ENCODE measurements at regions not wholly inside any gene's neighbourhood (a gene's known extent, or its start where the extent isn't known, plus 50 kb on each side); places are given as distances from the start of the nearest gene placed in this dataset.

- Histone ChIP-seq H3K27me3 (ENCODE audit: control insufficient read depth in 3 of 3, insufficient read depth in 3 of 3, low read length in 3 of 3) (peaks cover 0 to 12% (median 2%) of the 10 kb centered on the region in 3 donors), H3K9ac (ENCODE audit: low read depth in 1 of 3, low read length in 3 of 3) (no peak overlapping the region), H3K9me3 (ENCODE audit: control insufficient read depth in 3 of 3, low read length in 3 of 3) (no peaks in the 10 kb centered on the region), H3K36me3 (ENCODE audit: control insufficient read depth in 3 of 3, insufficient read depth in 3 of 3, low read length in 3 of 3) (no peaks in the 10 kb centered on the region), H3K4me1 (ENCODE audit: control insufficient read depth in 3 of 3, insufficient read depth in 3 of 3, low read length in 3 of 3) (no peaks in the 10 kb centered on the region), H3K27ac (ENCODE audit: low read depth, low read length) (no peak overlapping the region), H3K4me3 (ENCODE audit: low read length in 3 of 3) (no peak overlapping the region)
These were observed 101.6 kb upstream of the TMEM18 start for GRCh38 chr2:778731-779350.

DNA sequence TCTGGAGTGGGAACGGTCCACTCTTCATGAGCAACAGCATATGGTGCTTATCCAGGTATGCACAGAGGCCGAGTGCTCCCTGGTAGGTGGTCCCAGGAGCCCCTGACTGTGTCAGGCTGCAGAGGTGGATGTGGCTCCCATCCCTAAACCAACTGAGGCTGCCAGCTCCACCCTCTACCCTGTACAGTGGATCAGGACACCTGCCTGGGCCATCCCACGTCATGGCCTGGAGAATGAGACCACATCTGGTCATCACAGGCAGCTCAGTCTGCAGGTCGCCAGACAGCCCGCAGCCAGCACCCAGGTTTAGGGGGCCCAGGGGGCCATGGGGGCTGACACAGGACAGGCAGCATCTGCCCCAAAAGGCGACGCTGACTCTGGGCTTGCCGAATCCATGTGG is 100.3 kb upstream of the TMEM18 start:
- Histone ChIP-seq H3K36me3 (ENCODE audit: control insufficient read depth in 3 of 3, insufficient read depth in 3 of 3, low read length in 3 of 3) (no peaks in the 10 kb centered on the region), H3K9ac (ENCODE audit: low read depth in 1 of 3, low read length in 3 of 3) (no peak overlapping the region)

GRCh38 chr2:777051-777450 is 99.8 kb upstream of the TMEM18 start:
- H3K4me1 ChIP-seq (ENCODE audit: control insufficient read depth in 3 of 3, insufficient read depth in 3 of 3, low read length in 3 of 3) = no peaks in the 10 kb centered on the region
- peaks cover 0 to 12% (median 2%) of the 10 kb centered on the region in 3 donors for H3K27me3 ChIP-seq (ENCODE audit: control insufficient read depth in 3 of 3, insufficient read depth in 3 of 3, low read length in 3 of 3)

More for the DNA sequence above, 100.3 kb upstream of the TMEM18 start:
- Histone ChIP-seq H3K4me3 (ENCODE audit: low read length in 3 of 3) (no peak overlapping the region), H3K27ac (ENCODE audit: low read depth, low read length) (no peak overlapping the region), H3K27me3 (ENCODE audit: control insufficient read depth in 3 of 3, insufficient read depth in 3 of 3, low read length in 3 of 3) (peaks cover 0 to 12% (median 2%) of the 10 kb centered on the region in 3 donors), H3K9me3 (ENCODE audit: control insufficient read depth in 3 of 3, low read length in 3 of 3) (no peaks in the 10 kb centered on the region), H3K4me1 (ENCODE audit: control insufficient read depth in 3 of 3, insufficient read depth in 3 of 3, low read length in 3 of 3) (no peaks in the 10 kb centered on the region)

GRCh38 chr2:776487-776886 is 99.3 kb upstream of the TMEM18 start:
- Histone ChIP-seq H3K36me3 (ENCODE audit: control insufficient read depth in 3 of 3, insufficient read depth in 3 of 3, low read length in 3 of 3) (no peaks in the 10 kb centered on the region), H3K4me1 (ENCODE audit: control insufficient read depth in 3 of 3, insufficient read depth in 3 of 3, low read length in 3 of 3) (no peaks in the 10 kb centered on the region), H3K9ac (ENCODE audit: low read depth in 1 of 3, low read length in 3 of 3) (no peak overlapping the region), H3K27me3 (ENCODE audit: control insufficient read depth in 3 of 3, insufficient read depth in 3 of 3, low read length in 3 of 3) (peaks cover 0 to 12% (median 2%) of the 10 kb centered on the region in 3 donors), H3K9me3 (ENCODE audit: control insufficient read depth in 3 of 3, low read length in 3 of 3) (no peaks in the 10 kb centered on the region), H3K27ac (ENCODE audit: low read depth, low read length) (no peak overlapping the region), H3K4me3 (ENCODE audit: low read length in 3 of 3) (no peak overlapping the region)

More at GRCh38 chr2:777051-777450, 99.8 kb upstream of the TMEM18 start:
- Histone ChIP-seq H3K27ac (ENCODE audit: low read depth, low read length) (no peak overlapping the region), H3K9me3 (ENCODE audit: control insufficient read depth in 3 of 3, low read length in 3 of 3) (no peaks in the 10 kb centered on the region), H3K9ac (ENCODE audit: low read depth in 1 of 3, low read length in 3 of 3) (no peak overlapping the region), H3K4me3 (ENCODE audit: low read length in 3 of 3) (no peak overlapping the region), H3K36me3 (ENCODE audit: control insufficient read depth in 3 of 3, insufficient read depth in 3 of 3, low read length in 3 of 3) (no peaks in the 10 kb centered on the region)

DNA sequence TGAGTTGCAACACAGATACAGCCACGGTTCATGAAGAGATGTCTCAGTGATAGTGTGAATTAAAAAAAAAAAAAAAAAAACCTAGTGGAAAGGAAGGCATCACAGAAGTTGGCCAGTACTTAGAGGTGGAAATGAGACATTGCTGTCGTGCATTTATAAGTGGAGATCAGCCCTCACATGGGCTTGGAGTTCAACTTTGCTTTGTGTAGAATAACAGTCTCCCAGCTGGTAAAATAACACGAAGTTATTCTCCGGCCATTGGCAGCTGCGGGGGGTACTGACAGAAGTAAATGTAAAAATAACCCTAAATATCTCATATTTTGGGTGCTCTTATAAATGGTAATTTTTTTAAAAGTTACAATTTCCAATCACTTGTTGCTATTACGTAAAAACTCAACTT is 98.8 kb upstream of the TMEM18 start:
- no peak overlapping the region for H3K27ac ChIP-seq (ENCODE audit: low read depth, low read length)
- H3K4me1 ChIP-seq (ENCODE audit: control insufficient read depth in 3 of 3, insufficient read depth in 3 of 3, low read length in 3 of 3) = no peaks in the 10 kb centered on the region
- no peak overlapping the region for H3K4me3 ChIP-seq (ENCODE audit: low read length in 3 of 3)

GRCh38 chr2:774436-774835 is 97.2 kb upstream of the TMEM18 start:
- Histone ChIP-seq H3K4me1 (ENCODE audit: control insufficient read depth in 3 of 3, insufficient read depth in 3 of 3, low read length in 3 of 3) (no peaks in the 10 kb centered on the region), H3K27me3 (ENCODE audit: control insufficient read depth in 3 of 3, insufficient read depth in 3 of 3, low read length in 3 of 3) (peaks cover 0 to 12% (median 2%) of the 10 kb centered on the region in 3 donors)

More for the DNA sequence above, 98.8 kb upstream of the TMEM18 start:
- no peaks in the 10 kb centered on the region for H3K9me3 ChIP-seq (ENCODE audit: control insufficient read depth in 3 of 3, low read length in 3 of 3)
- H3K9ac ChIP-seq (ENCODE audit: low read depth in 1 of 3, low read length in 3 of 3) = no peak overlapping the region
- H3K27me3 ChIP-seq (ENCODE audit: control insufficient read depth in 3 of 3, insufficient read depth in 3 of 3, low read length in 3 of 3) = peaks cover 0 to 12% (median 2%) of the 10 kb centered on the region in 3 donors
- H3K36me3 ChIP-seq (ENCODE audit: control insufficient read depth in 3 of 3, insufficient read depth in 3 of 3, low read length in 3 of 3) = no peaks in the 10 kb centered on the region

DNA sequence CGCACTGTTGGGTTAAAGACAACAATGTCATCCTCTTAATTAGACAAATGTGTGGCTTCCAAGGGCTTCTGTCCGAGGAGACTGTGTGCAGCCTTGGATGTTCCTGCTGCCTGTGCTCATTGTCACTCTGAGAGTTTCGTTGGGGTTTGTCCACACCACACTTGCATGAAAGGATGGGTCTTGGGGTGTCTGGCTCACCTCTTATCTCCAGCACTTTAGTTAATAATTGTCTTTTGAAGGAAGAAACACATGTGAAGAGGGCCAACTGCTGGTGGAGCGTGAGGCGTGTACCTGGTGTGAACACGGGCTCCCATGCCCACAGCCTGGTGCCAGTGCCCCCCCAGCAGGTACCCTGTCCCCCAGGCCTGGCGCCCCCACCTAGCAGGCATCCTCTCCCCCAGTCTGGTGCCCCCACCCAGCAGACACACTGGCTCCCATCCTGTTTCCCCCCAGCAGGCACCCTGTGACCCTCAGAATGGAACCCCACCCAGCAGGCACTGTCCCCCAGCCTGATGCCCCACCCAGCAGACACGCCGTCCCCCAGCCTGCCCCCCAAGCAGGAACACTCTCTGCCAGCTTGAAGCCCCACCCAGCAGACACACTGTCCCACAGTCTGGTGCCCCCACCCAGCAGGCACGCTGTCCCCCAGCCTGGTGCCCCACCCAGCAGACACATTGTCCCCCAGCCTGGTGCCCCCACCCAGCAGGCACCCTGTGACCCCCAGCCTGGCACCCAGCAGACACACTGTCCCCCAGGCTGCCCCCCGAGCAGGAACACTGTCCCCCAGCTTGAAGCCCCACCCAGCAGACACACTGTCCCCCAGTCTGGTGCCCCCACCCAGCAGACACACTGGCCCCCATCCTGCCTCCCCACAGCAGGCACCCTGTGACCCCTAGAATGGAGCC is 96.3 kb upstream of the TMEM18 start:
- no peak overlapping the region for H3K4me3 ChIP-seq (ENCODE audit: low read length in 3 of 3)
- H3K36me3 ChIP-seq (ENCODE audit: control insufficient read depth in 3 of 3, insufficient read depth in 3 of 3, low read length in 3 of 3) = no peaks in the 10 kb centered on the region
- no peak overlapping the region for H3K9ac ChIP-seq (ENCODE audit: low read depth in 1 of 3, low read length in 3 of 3)
- no peaks in the 10 kb centered on the region for H3K9me3 ChIP-seq (ENCODE audit: control insufficient read depth in 3 of 3, low read length in 3 of 3)
- H3K4me1 ChIP-seq (ENCODE audit: control insufficient read depth in 3 of 3, insufficient read depth in 3 of 3, low read length in 3 of 3) = no peaks in the 10 kb centered on the region
- H3K27ac ChIP-seq (ENCODE audit: low read depth, low read length) = no peak overlapping the region
- H3K27me3 ChIP-seq (ENCODE audit: control insufficient read depth in 3 of 3, insufficient read depth in 3 of 3, low read length in 3 of 3) = peaks cover 0 to 8% (median 1%) of the 10 kb centered on the region in 3 donors

More at GRCh38 chr2:774436-774835, 97.2 kb upstream of the TMEM18 start:
- Histone ChIP-seq H3K9me3 (ENCODE audit: control insufficient read depth in 3 of 3, low read length in 3 of 3) (no peaks in the 10 kb centered on the region), H3K9ac (ENCODE audit: low read depth in 1 of 3, low read length in 3 of 3) (no peak overlapping the region), H3K27ac (ENCODE audit: low read depth, low read length) (no peak overlapping the region), H3K36me3 (ENCODE audit: control insufficient read depth in 3 of 3, insufficient read depth in 3 of 3, low read length in 3 of 3) (no peaks in the 10 kb centered on the region), H3K4me3 (ENCODE audit: low read length in 3 of 3) (no peak overlapping the region)

GRCh38 chr2:771538-771937 is 94.3 kb upstream of the TMEM18 start:
- Histone ChIP-seq H3K9ac (ENCODE audit: low read depth in 1 of 3, low read length in 3 of 3) (no peak overlapping the region), H3K9me3 (ENCODE audit: control insufficient read depth in 3 of 3, low read length in 3 of 3) (no peaks in the 10 kb centered on the region), H3K27me3 (ENCODE audit: control insufficient read depth in 3 of 3, insufficient read depth in 3 of 3, low read length in 3 of 3) (peaks cover 0 to 3% (median 0%) of the 10 kb centered on the region in 3 donors), H3K4me1 (ENCODE audit: control insufficient read depth in 3 of 3, insufficient read depth in 3 of 3, low read length in 3 of 3) (no peaks in the 10 kb centered on the region), H3K27ac (ENCODE audit: low read depth, low read length) (no peak overlapping the region), H3K36me3 (ENCODE audit: control insufficient read depth in 3 of 3, insufficient read depth in 3 of 3, low read length in 3 of 3) (no peaks in the 10 kb centered on the region), H3K4me3 (ENCODE audit: low read length in 3 of 3) (no peak overlapping the region)

GRCh38 chr2:770776-771175 is 93.6 kb upstream of the TMEM18 start:
- Histone ChIP-seq H3K36me3 (ENCODE audit: control insufficient read depth in 3 of 3, insufficient read depth in 3 of 3, low read length in 3 of 3) (no peaks in the 10 kb centered on the region), H3K9ac (ENCODE audit: low read depth in 1 of 3, low read length in 3 of 3) (no peak overlapping the region), H3K4me1 (ENCODE audit: control insufficient read depth in 3 of 3, insufficient read depth in 3 of 3, low read length in 3 of 3) (no peaks in the 10 kb centered on the region), H3K27ac (ENCODE audit: low read depth, low read length) (no peak overlapping the region), H3K9me3 (ENCODE audit: control insufficient read depth in 3 of 3, low read length in 3 of 3) (no peaks in the 10 kb centered on the region), H3K27me3 (ENCODE audit: control insufficient read depth in 3 of 3, insufficient read depth in 3 of 3, low read length in 3 of 3) (peaks cover 0 to 4% (median 0%) of the 10 kb centered on the region in 3 donors), H3K4me3 (ENCODE audit: low read length in 3 of 3) (no peak overlapping the region)

- peaks cover 0 to 4% (median 0%) of the 10 kb centered on the region in 3 donors for H3K27me3 ChIP-seq (ENCODE audit: control insufficient read depth in 3 of 3, insufficient read depth in 3 of 3, low read length in 3 of 3)
- H3K4me1 ChIP-seq (ENCODE audit: control insufficient read depth in 3 of 3, insufficient read depth in 3 of 3, low read length in 3 of 3) = no peaks in the 10 kb centered on the region
- no peaks in the 10 kb centered on the region for H3K36me3 ChIP-seq (ENCODE audit: control insufficient read depth in 3 of 3, insufficient read depth in 3 of 3, low read length in 3 of 3)
- no peak overlapping the region for H3K9ac ChIP-seq (ENCODE audit: low read depth in 1 of 3, low read length in 3 of 3)
- peaks cover 0 to 2% (median 0%) of the 10 kb centered on the region in 3 donors for H3K9me3 ChIP-seq (ENCODE audit: control insufficient read depth in 3 of 3, low read length in 3 of 3)
- no peak overlapping the region for H3K27ac ChIP-seq (ENCODE audit: low read depth, low read length)
- no peak overlapping the region for H3K4me3 ChIP-seq (ENCODE audit: low read length in 3 of 3)
These were observed 92.6 kb upstream of the TMEM18 start for GRCh38 chr2:769771-770170.
